BE2C (cell line): ENCODE measurements at regions not wholly inside any gene's neighbourhood (a gene's known extent, or its start where the extent isn't known, plus 50 kb on each side); places are given as distances from the start of the nearest gene placed in this dataset.

Experiments
- DNase-seq: peaks from one replicate; pipeline ENCODE4 v3.0.0-alpha.2; 2020
- H3K27me3 ChIP-seq: fragments of 250-450 bp; sonication (Bioruptor Pico); 2 replicates; pipeline ENCODE4 v1.5.1; 2020; ENCODE audit warnings: mild to moderate bottlenecking
- H3K36me3 ChIP-seq: fragments of 250-450 bp; sonication (Bioruptor Pico); 2 replicates; pipeline ENCODE4 v1.5.1; 2020; ENCODE audit warnings: mild to moderate bottlenecking
- H3K4me1 ChIP-seq: fragments of 250-450 bp; sonication (Bioruptor Pico); 2 replicates; pipeline ENCODE4 v1.5.1; 2020
- H3K4me3 ChIP-seq: 2 replicates; pipeline ENCODE4 v1.5.1; 2011; ENCODE audit warnings: low read depth, low read length
- H3K9me3 ChIP-seq: fragments of 250-450 bp; sonication (Bioruptor Pico); 2 replicates; pipeline ENCODE4 v1.5.1; 2020
- TF ChIP-seq, protein P1 (sequence below): IDR thresholded peaks from 2 replicates; pipeline ENCODE4 v1.5.1; 2012; ENCODE audit warnings: mild to moderate bottlenecking, low read depth, low read length

DNA sequence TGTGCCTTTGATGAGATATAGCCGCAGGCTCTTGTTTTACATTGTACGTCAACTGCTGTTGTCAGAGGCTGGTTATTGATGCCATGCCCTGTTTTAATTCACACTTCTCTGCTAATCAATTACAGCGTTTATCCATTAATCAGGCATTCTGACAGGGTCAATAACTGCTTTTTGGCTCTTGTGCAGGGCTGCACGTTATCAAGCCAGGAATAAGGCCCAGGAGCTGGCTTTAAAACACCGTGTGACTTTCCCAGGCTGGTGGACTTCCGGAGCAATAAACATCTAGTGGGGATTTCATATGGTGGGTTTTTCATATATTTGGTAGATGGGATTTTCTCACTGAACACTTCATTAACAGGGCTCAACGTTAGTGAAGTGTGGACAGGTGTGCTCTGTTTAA lies 221.7 kb downstream of the TM9SF2 start:
- no peak for DNase-seq
- TF ChIP-seq, protein P1, sequence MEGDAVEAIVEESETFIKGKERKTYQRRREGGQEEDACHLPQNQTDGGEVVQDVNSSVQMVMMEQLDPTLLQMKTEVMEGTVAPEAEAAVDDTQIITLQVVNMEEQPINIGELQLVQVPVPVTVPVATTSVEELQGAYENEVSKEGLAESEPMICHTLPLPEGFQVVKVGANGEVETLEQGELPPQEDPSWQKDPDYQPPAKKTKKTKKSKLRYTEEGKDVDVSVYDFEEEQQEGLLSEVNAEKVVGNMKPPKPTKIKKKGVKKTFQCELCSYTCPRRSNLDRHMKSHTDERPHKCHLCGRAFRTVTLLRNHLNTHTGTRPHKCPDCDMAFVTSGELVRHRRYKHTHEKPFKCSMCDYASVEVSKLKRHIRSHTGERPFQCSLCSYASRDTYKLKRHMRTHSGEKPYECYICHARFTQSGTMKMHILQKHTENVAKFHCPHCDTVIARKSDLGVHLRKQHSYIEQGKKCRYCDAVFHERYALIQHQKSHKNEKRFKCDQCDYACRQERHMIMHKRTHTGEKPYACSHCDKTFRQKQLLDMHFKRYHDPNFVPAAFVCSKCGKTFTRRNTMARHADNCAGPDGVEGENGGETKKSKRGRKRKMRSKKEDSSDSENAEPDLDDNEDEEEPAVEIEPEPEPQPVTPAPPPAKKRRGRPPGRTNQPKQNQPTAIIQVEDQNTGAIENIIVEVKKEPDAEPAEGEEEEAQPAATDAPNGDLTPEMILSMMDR, result no peak
- H3K4me1 ChIP-seq, result no peaks in the 10 kb centered on the region
- H3K27me3 ChIP-seq, result no peaks in the 10 kb centered on the region
- no peaks in the 10 kb centered on the region for H3K9me3 ChIP-seq
- H3K4me3 ChIP-seq, result no peak overlapping the region
- H3K36me3 ChIP-seq, result no peaks in the 10 kb centered on the region

DNA sequence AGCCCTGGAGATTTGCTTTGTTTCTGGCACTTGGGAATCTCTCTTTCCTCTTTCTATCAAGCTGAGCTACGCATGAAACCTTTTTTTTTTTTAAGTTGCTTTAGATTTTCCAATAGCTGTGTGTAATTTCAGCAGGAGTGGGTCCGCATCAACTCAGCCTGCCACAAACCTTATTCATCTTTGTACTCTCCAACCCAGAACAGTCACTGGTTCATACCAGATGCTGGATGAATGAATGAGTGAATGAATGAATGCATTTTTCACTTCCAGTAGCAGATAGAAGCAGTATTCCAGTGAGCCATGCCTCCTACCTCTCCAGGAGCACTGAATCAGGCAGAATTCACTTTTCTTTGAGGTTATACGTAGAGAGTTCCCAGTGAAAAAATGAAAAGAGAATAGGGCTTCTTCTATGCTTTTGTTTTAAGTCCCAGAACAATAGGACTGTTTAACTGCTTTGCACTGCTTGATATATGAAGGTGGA lies 221.1 kb downstream of the TM9SF2 start:
- TF ChIP-seq, protein P1, result no peak
- Histone ChIP-seq H3K36me3 (no peaks in the 10 kb centered on the region), H3K9me3 (no peaks in the 10 kb centered on the region), H3K4me1 (no peaks in the 10 kb centered on the region), H3K4me3 (no peak overlapping the region), H3K27me3 (no peaks in the 10 kb centered on the region)
- DNase-seq, result no peak

DNA sequence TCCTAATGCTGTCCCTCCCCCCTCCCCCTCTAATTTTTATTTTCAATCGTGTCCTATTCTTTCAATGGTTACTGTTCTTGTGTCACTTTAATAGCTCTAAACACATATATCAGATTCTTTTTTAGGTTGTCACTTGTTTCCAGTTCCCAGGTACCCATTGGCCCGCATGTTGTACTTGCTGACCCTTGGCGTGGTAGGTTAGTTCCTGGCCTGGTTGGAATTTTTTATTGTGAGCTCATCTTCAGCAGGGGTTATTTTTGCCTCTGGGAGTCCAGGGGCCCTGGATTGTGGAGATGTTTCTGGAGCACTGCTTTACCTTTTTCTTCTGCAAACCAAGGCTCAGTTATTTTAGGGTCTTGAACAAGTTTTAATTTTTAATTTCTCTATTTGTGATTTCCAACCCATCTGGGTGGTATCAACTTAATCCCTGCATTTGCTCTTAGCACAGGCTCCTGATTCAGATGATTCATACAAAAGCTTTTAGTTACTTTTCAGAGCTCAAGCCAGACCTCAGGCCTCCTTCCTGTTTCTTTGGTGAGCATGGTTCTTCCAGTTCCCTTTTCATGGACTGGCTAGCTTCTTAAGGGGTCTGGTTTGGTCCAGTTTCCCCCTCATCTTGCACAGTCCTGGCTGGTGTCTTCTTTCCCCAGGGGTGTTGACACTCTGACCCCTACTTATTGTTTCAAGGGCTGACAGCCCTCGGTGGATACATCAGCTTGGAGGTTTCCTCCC lies 220.5 kb downstream of the TM9SF2 start:
- Histone ChIP-seq H3K9me3 (no peaks in the 10 kb centered on the region), H3K27me3 (no peaks in the 10 kb centered on the region), H3K4me1 (no peaks in the 10 kb centered on the region), H3K4me3 (no peak overlapping the region), H3K36me3 (no peaks in the 10 kb centered on the region)
- TF ChIP-seq, protein P1, result no peak
- DNase-seq, result no peak

DNA sequence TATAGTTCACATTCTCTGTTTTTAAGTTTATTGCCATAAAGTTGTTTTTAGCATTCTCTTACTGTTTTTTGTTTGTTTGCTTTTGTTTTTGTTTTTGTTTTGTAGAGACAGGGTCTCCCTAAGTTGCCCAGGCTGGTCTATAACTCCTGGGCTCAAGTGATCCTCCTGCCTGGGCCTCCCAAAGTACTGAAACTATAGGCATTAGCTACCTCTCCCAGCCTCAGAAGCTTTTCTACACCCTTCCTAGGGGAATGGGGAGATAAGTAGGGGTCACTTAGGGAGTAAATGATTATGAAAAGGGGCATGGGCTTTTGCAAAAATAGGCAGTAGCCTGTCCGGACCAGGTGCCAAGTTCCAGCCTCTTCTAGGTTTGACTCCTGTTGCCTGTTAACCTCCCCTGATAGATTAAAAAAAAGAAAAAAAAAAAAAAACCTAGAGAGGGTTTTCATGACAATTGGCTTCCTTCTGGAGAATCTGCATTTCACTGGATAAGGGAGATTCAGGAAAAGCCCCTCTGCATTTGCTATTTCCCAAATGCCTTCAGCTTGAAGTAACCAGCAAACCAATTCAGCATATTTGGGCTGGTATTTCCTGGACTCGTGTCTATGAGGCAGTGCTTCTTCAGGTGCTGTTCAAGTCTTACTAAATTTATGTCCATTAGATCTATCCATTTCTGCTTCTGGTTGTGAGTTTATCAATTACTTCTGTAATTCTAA lies 216.8 kb downstream of the TM9SF2 start:
- Histone ChIP-seq H3K36me3 (no peaks in the 10 kb centered on the region), H3K9me3 (no peaks in the 10 kb centered on the region), H3K4me1 (no peaks in the 10 kb centered on the region), H3K4me3 (no peak overlapping the region), H3K27me3 (no peaks in the 10 kb centered on the region)
- DNase-seq, result no peak
- TF ChIP-seq, protein P1, result no peak

DNA sequence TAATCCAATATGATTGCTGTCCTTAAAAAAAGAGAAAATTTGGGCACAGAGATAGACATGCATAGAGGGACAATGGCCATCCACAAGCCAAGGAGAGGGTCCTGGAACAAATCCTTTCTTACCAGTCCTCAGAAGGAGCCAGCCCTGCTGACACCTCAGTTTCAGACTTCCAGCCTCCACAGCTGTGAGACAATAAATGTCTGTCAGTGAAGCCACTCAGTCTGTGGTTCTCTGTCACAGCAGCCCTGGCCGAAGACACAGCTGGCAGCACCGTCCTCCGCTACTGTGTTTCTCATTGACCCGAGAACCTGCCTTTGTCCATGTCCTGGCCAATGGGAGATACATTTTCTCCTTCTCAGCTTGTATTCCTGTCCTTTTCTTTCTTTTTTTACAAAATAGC lies 207.9 kb downstream of the TM9SF2 start:
- TF ChIP-seq, protein P1, result no peak

DNA sequence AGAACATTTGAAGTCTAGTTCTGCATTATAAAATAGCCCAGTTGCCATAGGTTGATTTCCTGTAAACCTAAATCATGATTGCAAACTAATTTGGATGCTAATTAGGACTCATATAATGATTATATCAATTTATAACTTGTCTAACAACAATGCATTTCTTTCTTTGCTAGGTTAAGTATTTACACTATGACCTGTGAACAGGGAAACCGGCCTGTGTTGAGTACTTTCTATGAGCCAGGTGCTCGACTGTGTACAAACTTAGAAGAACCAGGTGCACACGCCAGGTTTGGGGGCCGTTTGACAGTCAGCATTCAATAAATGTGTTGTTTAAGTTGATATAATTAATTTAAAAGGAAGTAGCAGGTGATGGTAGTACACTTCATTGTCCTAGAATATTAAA lies 203.1 kb downstream of the TM9SF2 start:
- Histone ChIP-seq H3K27me3 (no peaks in the 10 kb centered on the region), H3K36me3 (no peaks in the 10 kb centered on the region), H3K9me3 (no peaks in the 10 kb centered on the region), H3K4me1 (no peaks in the 10 kb centered on the region), H3K4me3 (no peak overlapping the region)
- DNase-seq, result no peak
- TF ChIP-seq, protein P1, result no peak

More for the DNA sequence above, 207.9 kb downstream of the TM9SF2 start:
- Histone ChIP-seq H3K27me3 (no peaks in the 10 kb centered on the region), H3K4me3 (no peak overlapping the region), H3K9me3 (no peaks in the 10 kb centered on the region), H3K4me1 (no peaks in the 10 kb centered on the region), H3K36me3 (no peaks in the 10 kb centered on the region)
- no peak for DNase-seq
